ENCODE measurements at regions not wholly inside any gene's neighbourhood (a gene's known extent, or its start where the extent isn't known, plus 50 kb on each side); places are given as distances from the start of the nearest gene placed in this dataset.
"Not testable (repeated sequence)": the region's sequence is repeated elsewhere in the genome, so short reads cannot be mapped to it uniquely, and the experiment has no call there.

GRCh38 chrX:109880629-109881028 lies 122.3 kb upstream of the TMEM164 start:
- DNase-seq = no peak

- DNase-seq = peak; percentile 9 to 34
Measured at GRCh38 chrX:109886122-109886761, 116.7 kb upstream of the TMEM164 start.

- no peak for DNase-seq
Measured at GRCh38 chrX:109889289-109890006, 113.5 kb upstream of the TMEM164 start.

GRCh38 chrX:109890300-109890699 lies 112.6 kb upstream of the TMEM164 start:
- no peak for DNase-seq

- DNase-seq = peak; percentile 31 to 57
Measured at GRCh38 chrX:109890910-109891502, 111.9 kb upstream of the TMEM164 start.

- DNase-seq = not testable (repeated sequence)
Measured at GRCh38 chrX:109896024-109896423, 106.9 kb upstream of the TMEM164 start.

GRCh38 chrX:109902665-109903064 lies 100.2 kb upstream of the TMEM164 start:
- DNase-seq = no peak

GRCh38 chrX:109911046-109911445 lies 91.9 kb upstream of the TMEM164 start:
- no peak for DNase-seq

- DNase-seq = not testable (repeated sequence)
Measured at GRCh38 chrX:109912993-109913392, 89.9 kb upstream of the TMEM164 start.

GRCh38 chrX:109914114-109914849 lies 88.6 kb upstream of the TMEM164 start:
- no peak for DNase-seq

GRCh38 chrX:109918753-109919152 lies 84.2 kb upstream of the TMEM164 start:
- no peak for DNase-seq

- DNase-seq = no peak
Measured at GRCh38 chrX:109920325-109920724, 82.6 kb upstream of the TMEM164 start.

GRCh38 chrX:109920868-109921267 lies 82.0 kb upstream of the TMEM164 start:
- no peak for DNase-seq

GRCh38 chrX:109922190-109922589 lies 80.7 kb upstream of the TMEM164 start:
- no peak for DNase-seq

GRCh38 chrX:109925003-109925402 lies 77.9 kb upstream of the TMEM164 start:
- not testable (repeated sequence) for DNase-seq

- no peak for DNase-seq
Measured at GRCh38 chrX:109925656-109926055, 77.3 kb upstream of the TMEM164 start.

GRCh38 chrX:109926118-109926517 lies 76.8 kb upstream of the TMEM164 start:
- DNase-seq = no peak

- no peak for DNase-seq
Measured at GRCh38 chrX:109926743-109927662, 75.9 kb upstream of the TMEM164 start.

GRCh38 chrX:109927663-109928273 lies 75.1 kb upstream of the TMEM164 start:
- no peak for DNase-seq

- DNase-seq = no peak
Measured at GRCh38 chrX:109928596-109929335, 74.1 kb upstream of the TMEM164 start.

GRCh38 chrX:109931677-109932076 lies 71.2 kb upstream of the TMEM164 start:
- DNase-seq = no peak

Data from activated CD4-positive, alpha-beta T cell treated with anti-CD3 and anti-CD28 coated beads, Interleukin-2, amount 50 U/mL, for 48 hours (primary cell).